ENCODE measurements at regions not wholly inside any gene's neighbourhood (a gene's known extent, or its start where the extent isn't known, plus 50 kb on each side); places are given as distances from the start of the nearest gene placed in this dataset.
"Not testable (repeated sequence)": the region's sequence is repeated elsewhere in the genome, so short reads cannot be mapped to it uniquely, and the experiment has no call there.

- Mint-ChIP-seq H3K36me3 (ENCODE audit: low read depth) (no peaks in the 10 kb centered on the region), H3K27me3 (no peaks in the 10 kb centered on the region), H3K9me3 (no peaks in the 10 kb centered on the region), H3K4me3 (no peak overlapping the region), H3K27ac (no peak overlapping the region), H3K4me1 (ENCODE audit: low read depth) (no peaks in the 10 kb centered on the region)
- H3K4me3 ChIP-seq (ENCODE audit: low read length) = no peak overlapping the region
- ChIA-PET CTCF (no interaction called here), POLR2A (no interaction called here)
- H3K9me3 ChIP-seq (ENCODE audit: control insufficient read depth in 1 of 2, insufficient read depth in 1 of 2, low read length in 2 of 2) = no peaks in the 10 kb centered on the region
- H3K36me3 ChIP-seq (ENCODE audit: insufficient read depth, low read length) = no peaks in the 10 kb centered on the region
- no peaks in the 10 kb centered on the region for H3K4me1 ChIP-seq (ENCODE audit: insufficient read depth, low read length)
- no peak for DNase-seq
- H3K27ac ChIP-seq (ENCODE audit: low read depth in 1 of 2, low read length in 2 of 2) = no peak overlapping the region
- no peaks in the 10 kb centered on the region for H3K27me3 ChIP-seq (ENCODE audit: control insufficient read depth in 1 of 2, insufficient read depth in 2 of 2, low read length in 2 of 2)
- ATAC-seq (ENCODE audit: poor library complexity) = no peak
- intact Hi-C loops (cut with DNase I, micrococcal nuclease) = no loop called here
- TF ChIP-seq CTCF (IDR thresholded peaks at IDR 0.05) = no peak
These were observed 189.4 kb upstream of the AHR start for GRCh38 chr7:17109020-17109419.

GRCh38 chr7:17113770-17114169 is 184.7 kb upstream of the AHR start:
- CTCF ChIA-PET; H3K9me3 ChIP-seq (ENCODE audit: control insufficient read depth in 1 of 2, insufficient read depth in 1 of 2, low read length in 2 of 2); H3K4me3 ChIP-seq (ENCODE audit: low read length); H3K27ac Mint-ChIP-seq; ATAC-seq (ENCODE audit: poor library complexity); POLR2A ChIA-PET; H3K4me3 Mint-ChIP-seq; H3K4me1 Mint-ChIP-seq (ENCODE audit: low read depth); H3K27ac ChIP-seq (ENCODE audit: low read depth in 1 of 2, low read length in 2 of 2); H3K4me1 ChIP-seq (ENCODE audit: insufficient read depth, low read length); H3K27me3 ChIP-seq (ENCODE audit: control insufficient read depth in 1 of 2, insufficient read depth in 2 of 2, low read length in 2 of 2); DNase-seq; H3K36me3 ChIP-seq (ENCODE audit: insufficient read depth, low read length); H3K27me3 Mint-ChIP-seq; H3K36me3 Mint-ChIP-seq (ENCODE audit: low read depth); H3K9me3 Mint-ChIP-seq; intact Hi-C loops (cut with DNase I, micrococcal nuclease): not testable (repeated sequence)

GRCh38 chr7:17118412-17118811 is 180.0 kb upstream of the AHR start:
- Mint-ChIP-seq H3K4me3 (no peak overlapping the region), H3K27ac (no peak overlapping the region), H3K4me1 (ENCODE audit: low read depth) (peaks cover 13% of the 10 kb centered on the region), H3K9me3 (no peaks in the 10 kb centered on the region), H3K27me3 (peaks cover 4% of the 10 kb centered on the region), H3K36me3 (ENCODE audit: low read depth) (no peaks in the 10 kb centered on the region)
- ChIA-PET CTCF (interaction anchor here (1.0 kb wide), 1 partner anchor 46 kb away, joined by 3 read pairs; no protein-coding TSS in a partner anchor), POLR2A (no interaction called here)
- Histone ChIP-seq H3K36me3 (ENCODE audit: insufficient read depth, low read length) (no peaks in the 10 kb centered on the region), H3K27me3 (ENCODE audit: control insufficient read depth in 1 of 2, insufficient read depth in 2 of 2, low read length in 2 of 2) (no peaks in the 10 kb centered on the region), H3K4me3 (ENCODE audit: low read length) (no peak overlapping the region), H3K4me1 (ENCODE audit: insufficient read depth, low read length) (no peaks in the 10 kb centered on the region), H3K9me3 (ENCODE audit: control insufficient read depth in 1 of 2, insufficient read depth in 1 of 2, low read length in 2 of 2) (no peaks in the 10 kb centered on the region), H3K27ac (ENCODE audit: low read depth in 1 of 2, low read length in 2 of 2) (no peak overlapping the region)
- DNase-seq = peak in 4 of 14 experiments; percentile 12 to 48 (median 29)
- TF ChIP-seq CTCF (IDR thresholded peaks at IDR 0.05) = no peak
- ATAC-seq (ENCODE audit: poor library complexity) = peak; percentile 17
- intact Hi-C loops (cut with DNase I, micrococcal nuclease) = no loop called here

- Histone ChIP-seq H3K4me3 (ENCODE audit: low read length) (no peak overlapping the region), H3K4me1 (ENCODE audit: insufficient read depth, low read length) (no peaks in the 10 kb centered on the region), H3K27me3 (ENCODE audit: control insufficient read depth in 1 of 2, insufficient read depth in 2 of 2, low read length in 2 of 2) (no peaks in the 10 kb centered on the region), H3K27ac (ENCODE audit: low read depth in 1 of 2, low read length in 2 of 2) (no peak overlapping the region), H3K36me3 (ENCODE audit: insufficient read depth, low read length) (no peaks in the 10 kb centered on the region), H3K9me3 (ENCODE audit: control insufficient read depth in 1 of 2, insufficient read depth in 1 of 2, low read length in 2 of 2) (no peaks in the 10 kb centered on the region)
- H3K4me3 Mint-ChIP-seq = no peak overlapping the region
- ChIA-PET CTCF (no interaction called here), POLR2A (no interaction called here)
- TF ChIP-seq CTCF (IDR thresholded peaks at IDR 0.05) = no peak
- DNase-seq = no peak
- no peaks in the 10 kb centered on the region for H3K36me3 Mint-ChIP-seq (ENCODE audit: low read depth)
- H3K27ac Mint-ChIP-seq = no peak overlapping the region
- peaks cover 13% of the 10 kb centered on the region for H3K4me1 Mint-ChIP-seq (ENCODE audit: low read depth)
- H3K9me3 Mint-ChIP-seq = no peaks in the 10 kb centered on the region
- H3K27me3 Mint-ChIP-seq = peaks cover 4% of the 10 kb centered on the region
- no peak for ATAC-seq (ENCODE audit: poor library complexity)
- intact Hi-C loops (cut with DNase I, micrococcal nuclease) = no loop called here
These were observed 177.7 kb upstream of the AHR start for GRCh38 chr7:17120756-17121155.

All from CD4-positive, alpha-beta T cell (primary cell).